HEK293 (cell line): ENCODE measurements at regions not wholly inside any gene's neighbourhood (a gene's known extent, or its start where the extent isn't known, plus 50 kb on each side); places are given as distances from the start of the nearest gene placed in this dataset.

ENCODE experiments used
- CTCF ChIA-PET: fragments of 350-600 bp; formaldehyde crosslinking; extraction: SDS; loops from one replicate; lab custom pipeline; 2021; ENCODE audit warnings: antibody characterized with exemption; lab: Yijun Ruan, JAX
- POLR2A ChIA-PET: fragments of 300-600 bp; formaldehyde crosslinking; extraction: SDS; loops from one replicate; lab custom pipeline; 2020; ENCODE audit warnings: antibody characterized with exemption, inconsistent platforms; lab: Yijun Ruan, JAX
- H3K27ac ChIP-seq: fragments of 200-500 bp; sonication (Bioruptor generic); 2 replicates; pipeline ENCODE4 v1.5.1; 2014; ENCODE audit warnings: low read depth, low read length, control low read depth, inconsistent platforms; ENCODE audit errors: extremely low read depth
- H3K36me3 ChIP-seq, 2 experiments: fragments of 200-500 bp in 1 of 2; sonication (Bioruptor generic) in 1 of 2; 1 replicate in 1 of 2; 2 replicates in 1 of 2; pipeline ENCODE4 v1.5.1; 2014 to 2017; ENCODE audit warnings: inconsistent platforms in 2 of 2, low read length in 2 of 2; ENCODE audit not compliant: control insufficient read depth in 2 of 2, insufficient read depth in 1 of 2
- H3K4me1 ChIP-seq: fragments of 200-500 bp; sonication (Bioruptor generic); 2 replicates; pipeline ENCODE4 v1.5.1; 2014; ENCODE audit warnings: mild to moderate bottlenecking, low read length, inconsistent platforms; ENCODE audit not compliant: control insufficient read depth, insufficient read depth
- H3K4me3 ChIP-seq: 2 replicates; pipeline ENCODE4 v1.5.1; 2011; ENCODE audit warnings: low read depth, mild to moderate bottlenecking, control low read depth, low read length, moderate library complexity
- H3K9me3 ChIP-seq: fragments of 200-500 bp; sonication (Bioruptor generic); 2 replicates; pipeline ENCODE4 v1.5.1; 2014; ENCODE audit warnings: low read depth, low read length, inconsistent platforms; ENCODE audit not compliant: control insufficient read depth, insufficient read depth
- GLIS2 ChIP-seq: fragments of 450-650 bp; formaldehyde crosslinking; IDR thresholded peaks from 2 replicates; pipeline ENCODE4 v1.5.1; 2016; ENCODE audit warnings: missing biosample characterization, missing genetic modification characterization
- HIC1 ChIP-seq: fragments of 450-650 bp; formaldehyde crosslinking; IDR thresholded peaks from 2 replicates; pipeline ENCODE4 v1.5.1; 2016; ENCODE audit warnings: missing biosample characterization, missing genetic modification characterization
- KLF1 ChIP-seq: fragments of 450-650 bp; formaldehyde crosslinking; IDR thresholded peaks from 2 replicates; pipeline ENCODE4 v1.5.1; 2016; ENCODE audit warnings: missing biosample characterization, missing genetic modification characterization
- REST ChIP-seq: fragments of 450-650 bp; formaldehyde crosslinking; IDR thresholded peaks from 2 replicates; pipeline ENCODE4 v1.5.1; 2016; ENCODE audit warnings: missing biosample characterization, missing genetic modification characterization
- SETDB1 ChIP-seq: IDR thresholded peaks from one replicate; pipeline ENCODE4 v1.6.1; 2017; ENCODE audit warnings: mild to moderate bottlenecking, low read length, moderate library complexity, mixed read lengths; ENCODE audit not compliant: insufficient read length
- YY1 ChIP-seq: fragments of 450-650 bp; formaldehyde crosslinking; IDR thresholded peaks from 2 replicates; pipeline ENCODE4 v1.5.1; 2018; ENCODE audit warnings: missing biosample characterization, missing genetic modification characterization
- ZBTB26 ChIP-seq: fragments of 450-650 bp; formaldehyde crosslinking; optimal IDR thresholded peaks from 2 replicates; pipeline ENCODE3; 2016; ENCODE audit warnings: missing biosample characterization, mild to moderate bottlenecking, missing genetic modification characterization
- ZFP41 ChIP-seq: fragments of 450-650 bp; formaldehyde crosslinking; IDR thresholded peaks from 2 replicates; pipeline ENCODE4 v1.5.1; 2016; ENCODE audit warnings: missing biosample characterization, missing genetic modification characterization, borderline replicate concordance
- ZNF112 ChIP-seq: fragments of 450-650 bp; formaldehyde crosslinking; IDR thresholded peaks from 2 replicates; pipeline ENCODE4 v1.5.0; 2017; ENCODE audit warnings: missing biosample characterization, missing genetic modification characterization
- ZNF174 ChIP-seq: fragments of 450-650 bp; formaldehyde crosslinking; IDR thresholded peaks from 2 replicates; pipeline ENCODE4 v1.5.0; 2017; ENCODE audit warnings: missing biosample characterization, mild to moderate bottlenecking, missing genetic modification characterization
- ZNF2 ChIP-seq: fragments of 450-650 bp; formaldehyde crosslinking; IDR thresholded peaks from 2 replicates; pipeline ENCODE4 v1.5.1; 2016; ENCODE audit warnings: missing biosample characterization, missing genetic modification characterization
- ZNF23 ChIP-seq: fragments of 450-650 bp; formaldehyde crosslinking; IDR thresholded peaks from 2 replicates; pipeline ENCODE4 v1.5.1; 2016; ENCODE audit warnings: missing biosample characterization, missing genetic modification characterization, borderline replicate concordance
- ZNF274 ChIP-seq, 2 experiments: fragments of 200-500 bp in 1 of 2; fragments of 450-650 bp in 1 of 2; sonication (Bioruptor generic) in 1 of 2; formaldehyde crosslinking in 1 of 2; IDR thresholded peaks; 2 replicates each; pipeline versions ENCODE4 v1.5.1 to v1.6.1; 2014 to 2016; ENCODE audit warnings: borderline replicate concordance in 1 of 2, inconsistent platforms in 1 of 2, low read length in 1 of 2, missing biosample characterization in 1 of 2, missing genetic modification characterization in 1 of 2
- ZNF311 ChIP-seq: fragments of 450-650 bp; formaldehyde crosslinking; IDR thresholded peaks from 2 replicates; pipeline ENCODE4 v1.5.1; 2017; ENCODE audit warnings: missing biosample characterization, missing genetic modification characterization, borderline replicate concordance
- ZNF341 ChIP-seq: fragments of 450-650 bp; formaldehyde crosslinking; IDR thresholded peaks from 2 replicates; pipeline ENCODE4; 2016; ENCODE audit warnings: low read depth, missing biosample characterization, missing genetic modification characterization
- ZNF350 ChIP-seq: fragments of 450-650 bp; formaldehyde crosslinking; IDR thresholded peaks from 2 replicates; pipeline ENCODE4 v1.5.0; 2017; ENCODE audit warnings: missing biosample characterization, mild to moderate bottlenecking, missing genetic modification characterization
- ZNF354C ChIP-seq: fragments of 450-650 bp; formaldehyde crosslinking; IDR thresholded peaks from 2 replicates; pipeline ENCODE4 v1.5.1; 2016; ENCODE audit warnings: missing biosample characterization, missing genetic modification characterization, low read depth, borderline replicate concordance
- ZNF366 ChIP-seq: fragments of 450-650 bp; formaldehyde crosslinking; conservative IDR thresholded peaks from 2 replicates; pipeline ENCODE4 v1.5.1; 2016; ENCODE audit warnings: missing biosample characterization, missing genetic modification characterization
- ZNF529 ChIP-seq: fragments of 450-650 bp; formaldehyde crosslinking; IDR thresholded peaks from 2 replicates; pipeline ENCODE4 v1.5.1; 2017; ENCODE audit warnings: missing genetic modification characterization, missing biosample characterization; ENCODE audit not compliant: insufficient replicate concordance
- ZNF585B ChIP-seq: fragments of 450-650 bp; formaldehyde crosslinking; IDR thresholded peaks from 2 replicates; pipeline ENCODE4 v1.5.1; 2016; ENCODE audit warnings: missing biosample characterization, missing genetic modification characterization
- ZNF621 ChIP-seq: fragments of 450-650 bp; formaldehyde crosslinking; IDR thresholded peaks from 2 replicates; pipeline ENCODE4 v1.5.1; 2017; ENCODE audit warnings: missing biosample characterization, missing genetic modification characterization
- ZNF623 ChIP-seq: fragments of 450-650 bp; formaldehyde crosslinking; IDR thresholded peaks from 2 replicates; pipeline ENCODE4 v1.5.1; 2016; ENCODE audit warnings: missing biosample characterization, missing genetic modification characterization
- ZNF624 ChIP-seq: fragments of 450-650 bp; formaldehyde crosslinking; IDR thresholded peaks from 2 replicates; pipeline ENCODE4 v1.5.1; 2017; ENCODE audit warnings: missing biosample characterization, missing genetic modification characterization
- ZNF747 ChIP-seq: fragments of 450-650 bp; formaldehyde crosslinking; IDR thresholded peaks from 2 replicates; pipeline ENCODE4 v1.5.1; 2016; ENCODE audit warnings: missing biosample characterization, missing genetic modification characterization
- ZNF76 ChIP-seq: fragments of 450-650 bp; formaldehyde crosslinking; IDR thresholded peaks from 2 replicates; pipeline ENCODE4; 2016; ENCODE audit warnings: low read depth, missing biosample characterization, missing genetic modification characterization, borderline replicate concordance
- ZNF837 ChIP-seq: fragments of 450-650 bp; formaldehyde crosslinking; IDR thresholded peaks from 2 replicates; pipeline ENCODE4 v1.5.1; 2016; ENCODE audit warnings: missing biosample characterization, missing genetic modification characterization
- ZSCAN23 ChIP-seq: fragments of 450-650 bp; formaldehyde crosslinking; IDR thresholded peaks from 2 replicates; pipeline ENCODE4 v1.5.1; 2016; ENCODE audit warnings: missing biosample characterization, missing genetic modification characterization
- ZSCAN30 ChIP-seq: fragments of 450-650 bp; IDR thresholded peaks from 2 replicates; pipeline ENCODE4 v1.5.1; 2018; ENCODE audit warnings: missing biosample characterization, mild to moderate bottlenecking, missing genetic modification characterization, moderate library complexity

- no peaks in the 10 kb centered on the region for H3K9me3 ChIP-seq
- H3K4me1 ChIP-seq: no peaks in the 10 kb centered on the region
- ChIA-PET CTCF (interaction anchor here (0.7 kb wide), 2 partner anchors 9 to 1822 kb away, joined by 3 read pairs; no protein-coding TSS in a partner anchor), POLR2A (no interaction called here)
- H3K36me3 ChIP-seq: no peaks in the 10 kb centered on the region
- no peak overlapping the region for H3K4me3 ChIP-seq
- TF ChIP-seq ZNF350 (tag by site-specific recombination): no peak
- no peak for TF ChIP-seq ZNF23
- no peak for TF ChIP-seq YY1
- TF ChIP-seq ZNF174: no peak
- no peak for TF ChIP-seq ZNF2 (tag by site-specific recombination)
- no peak for TF ChIP-seq KLF1
- no peak for TF ChIP-seq ZNF837
- no peak for TF ChIP-seq ZNF366
- no peak for TF ChIP-seq ZSCAN30
- no peak for TF ChIP-seq ZNF585B
- no peak overlapping the region for H3K27ac ChIP-seq
Observed at GRCh38 chr20:52342913-52343312, 151.3 kb upstream of the ZFP64 start.

- POLR2A ChIA-PET: no interaction called here
- CTCF ChIA-PET: no interaction called here
- Histone ChIP-seq H3K36me3 (no peaks in the 10 kb centered on the region), H3K27ac (no peak overlapping the region), H3K4me3 (no peak overlapping the region), H3K9me3 (no peaks in the 10 kb centered on the region), H3K4me1 (no peaks in the 10 kb centered on the region)
- no peak for TF ChIP-seq KLF1
- peak; percentile 75 for TF ChIP-seq SETDB1
- no peak for TF ChIP-seq ZNF621 (tag by site-specific recombination)
- TF ChIP-seq ZNF274 (IDR thresholded peaks at IDR 0.05; ENCODE audit: low read length): no peak
- no peak for TF ChIP-seq ZNF274 (tag by site-specific recombination; IDR thresholded peaks at IDR 0.05; ENCODE audit: borderline replicate concordance)
- no peak for TF ChIP-seq ZNF747 (tag by site-specific recombination)
- no peak for TF ChIP-seq ZNF341 (tag by site-specific recombination)
- TF ChIP-seq ZNF354C: no peak
- no peak for TF ChIP-seq REST
- TF ChIP-seq HIC1 (tag by site-specific recombination): no peak
- no peak for TF ChIP-seq ZBTB26 (tag by site-specific recombination)
- peak; percentile 68; the same call in 1 of the 2 replicates for TF ChIP-seq ZNF76 (tag by site-specific recombination)
- TF ChIP-seq ZSCAN23 (tag by site-specific recombination): no peak
- no peak for TF ChIP-seq ZNF311 (tag by site-specific recombination)
- TF ChIP-seq GLIS2 (tag by site-specific recombination): no peak
- no peak for TF ChIP-seq ZFP41
- no peak for TF ChIP-seq ZNF624
- no peak for TF ChIP-seq ZNF623 (tag by site-specific recombination)
- TF ChIP-seq ZNF112 (tag by site-specific recombination): no peak
- no peak for TF ChIP-seq ZNF529 (tag by site-specific recombination)
Observed at GRCh38 chr20:52340036-52340634, 148.6 kb upstream of the ZFP64 start.
